ENCODE measurements at regions not wholly inside any gene's neighbourhood (a gene's known extent, or its start where the extent isn't known, plus 50 kb on each side); places are given as distances from the start of the nearest gene placed in this dataset.

GRCh38 chr10:128418819-128419218 is 292.6 kb upstream of the MKI67 start:
- DNase-seq (ENCODE audit: low read depth in 3 of 3, low spot score in 2 of 3), result no peak

GRCh38 chr10:128419466-128420019 is 293.3 kb upstream of the MKI67 start:
- DNase-seq (ENCODE audit: low read depth in 3 of 3, low spot score in 2 of 3), result no peak

DNA sequence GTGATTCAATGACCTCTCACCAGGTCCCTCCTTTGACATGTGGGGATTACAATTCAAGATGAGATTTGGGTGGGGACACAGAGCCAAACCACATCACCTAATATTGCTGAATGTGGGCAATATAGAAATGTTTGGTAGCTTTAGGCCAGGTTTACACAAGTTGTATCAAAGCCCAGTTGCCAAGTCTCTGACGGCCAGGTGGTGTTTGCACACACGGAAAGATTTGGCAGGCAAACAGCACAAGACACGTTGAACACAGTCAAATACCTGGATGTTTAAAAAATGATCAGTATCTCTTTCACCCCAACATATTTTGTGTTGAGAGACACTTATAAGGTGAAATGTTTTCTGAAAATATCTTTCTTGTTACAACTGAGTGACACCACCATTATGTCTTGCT is 294.4 kb upstream of the MKI67 start:
- no peak for DNase-seq (ENCODE audit: low read depth in 3 of 3, low spot score in 2 of 3)

- DNase-seq (ENCODE audit: low read depth in 3 of 3, low spot score in 2 of 3), result no peak
These were observed 295.3 kb upstream of the MKI67 start for GRCh38 chr10:128421371-128422160.

DNA sequence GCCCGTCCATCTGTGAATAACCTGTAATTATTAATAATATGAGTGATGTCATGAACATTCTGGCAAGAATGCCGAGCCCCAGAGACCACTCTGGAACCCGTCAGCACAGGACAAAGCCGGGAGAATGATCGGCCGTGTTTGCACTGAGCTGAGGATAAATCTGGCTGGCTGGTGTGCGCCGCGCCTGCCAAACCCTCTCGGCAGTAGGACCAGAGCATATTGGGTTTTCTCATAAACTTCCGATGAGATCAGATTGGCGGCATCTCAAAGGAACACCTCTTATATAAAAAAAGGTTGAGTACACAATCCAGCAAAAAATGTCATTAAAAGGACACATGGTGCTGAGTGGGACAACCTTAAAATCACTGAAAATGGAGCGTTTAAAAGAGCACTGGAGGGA is 296.0 kb upstream of the MKI67 start:
- no peak for DNase-seq (ENCODE audit: low read depth in 3 of 3, low spot score in 2 of 3)

DNA sequence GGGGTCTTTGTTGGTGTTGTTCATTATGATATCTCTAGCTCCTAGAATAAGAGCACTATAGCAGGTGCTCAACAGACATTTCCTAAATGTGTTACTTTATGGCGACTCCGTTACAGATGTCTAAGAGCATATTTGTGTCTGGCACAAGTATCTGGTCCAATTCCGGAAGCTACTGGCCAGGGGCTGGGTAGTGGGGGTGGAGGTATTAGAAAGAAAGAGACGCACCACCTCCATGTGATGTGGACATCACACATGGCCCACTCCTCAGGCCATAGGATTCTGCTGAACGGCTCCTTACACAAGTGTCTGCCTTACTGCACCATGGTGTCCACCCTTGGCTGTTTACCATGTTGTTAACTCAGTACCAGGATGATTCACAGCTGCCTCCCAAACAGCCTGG is 296.8 kb upstream of the MKI67 start:
- no peak for DNase-seq (ENCODE audit: low read depth in 3 of 3, low spot score in 2 of 3)

DNA sequence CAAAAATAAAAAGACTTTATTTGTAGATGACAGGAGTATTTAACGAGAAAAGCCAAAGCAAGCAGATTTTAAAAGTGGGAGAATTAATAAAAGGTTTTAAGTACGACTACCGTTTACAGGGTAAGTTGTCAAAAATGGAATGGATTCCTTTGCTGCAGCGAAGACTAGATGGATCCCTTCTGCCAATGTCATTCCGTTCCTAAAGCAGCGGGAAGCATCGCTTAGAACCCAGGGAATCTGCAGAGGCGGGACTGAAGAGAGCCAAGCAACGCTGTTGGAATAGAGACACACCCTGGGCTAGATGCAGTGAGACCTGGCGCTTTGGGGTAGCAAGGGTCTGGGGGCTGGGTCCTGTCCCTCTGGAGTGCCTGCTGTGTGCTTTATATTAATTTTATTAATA is 303.1 kb upstream of the MKI67 start:
- no peak for DNase-seq (ENCODE audit: low read depth in 3 of 3, low spot score in 2 of 3)

DNA sequence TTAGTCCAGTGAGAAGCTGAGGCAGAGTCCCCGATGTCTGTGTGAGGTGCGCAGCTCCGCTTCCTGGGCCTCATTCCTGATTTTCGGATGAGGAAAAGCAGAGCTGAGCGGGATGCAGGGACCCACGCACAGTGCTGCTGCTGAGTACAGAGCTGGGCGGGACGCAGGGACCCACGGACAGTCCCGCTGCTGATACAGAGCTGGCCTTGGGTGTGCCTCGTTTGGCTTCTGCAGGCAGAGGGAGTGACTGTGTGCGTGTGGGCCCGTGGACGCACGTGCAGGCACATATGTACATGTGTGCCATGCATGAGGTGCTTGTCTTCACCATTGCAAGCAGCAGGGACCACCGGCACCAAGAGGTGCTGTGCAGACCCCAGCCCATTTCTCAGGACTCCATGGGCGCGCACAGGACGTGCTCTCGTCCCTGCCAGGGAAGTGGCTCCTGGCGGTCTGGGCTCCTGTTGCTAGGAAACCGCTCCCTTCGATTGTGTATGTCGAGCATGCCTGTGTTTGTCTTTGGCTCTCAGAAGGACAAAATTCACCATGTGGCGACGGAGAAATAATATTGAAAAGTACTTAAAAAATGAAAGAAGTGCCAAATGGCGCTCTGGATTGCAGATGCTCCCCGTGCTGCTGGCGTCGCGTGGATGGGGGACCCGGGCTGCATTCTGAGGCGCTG is 303.8 kb upstream of the MKI67 start:
- no peak for DNase-seq (ENCODE audit: low read depth in 3 of 3, low spot score in 2 of 3)

GRCh38 chr10:128431083-128431482 is 304.9 kb upstream of the MKI67 start:
- no peak for DNase-seq (ENCODE audit: low read depth in 3 of 3, low spot score in 2 of 3)

- no peak for DNase-seq (ENCODE audit: low read depth in 3 of 3, low spot score in 2 of 3)
These were observed 305.3 kb upstream of the MKI67 start for GRCh38 chr10:128431506-128431905.

- DNase-seq (ENCODE audit: low read depth in 3 of 3, low spot score in 2 of 3), result no peak
These were observed 305.8 kb upstream of the MKI67 start for GRCh38 chr10:128432011-128432410.

DNA sequence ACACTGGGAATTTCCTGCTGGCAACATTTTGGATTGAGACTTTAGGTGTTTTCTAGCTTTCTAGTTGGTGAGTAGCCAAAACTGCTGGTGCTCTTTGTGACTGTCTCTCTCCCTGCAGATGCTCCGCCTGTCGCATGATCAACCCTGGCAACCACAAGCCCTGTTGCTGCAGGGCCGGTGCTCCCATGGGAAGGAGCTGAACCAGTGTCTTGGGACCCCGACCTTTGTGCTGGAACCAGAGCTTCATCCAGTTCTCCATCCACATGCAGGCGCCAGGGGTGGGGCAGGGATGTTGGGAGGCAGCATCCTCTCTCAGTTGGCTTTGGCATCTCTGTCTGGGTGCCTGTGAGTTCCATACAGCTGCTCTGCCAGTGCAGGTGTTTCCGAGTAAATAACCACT is 306.2 kb upstream of the MKI67 start:
- no peak for DNase-seq (ENCODE audit: low read depth in 3 of 3, low spot score in 2 of 3)

DNA sequence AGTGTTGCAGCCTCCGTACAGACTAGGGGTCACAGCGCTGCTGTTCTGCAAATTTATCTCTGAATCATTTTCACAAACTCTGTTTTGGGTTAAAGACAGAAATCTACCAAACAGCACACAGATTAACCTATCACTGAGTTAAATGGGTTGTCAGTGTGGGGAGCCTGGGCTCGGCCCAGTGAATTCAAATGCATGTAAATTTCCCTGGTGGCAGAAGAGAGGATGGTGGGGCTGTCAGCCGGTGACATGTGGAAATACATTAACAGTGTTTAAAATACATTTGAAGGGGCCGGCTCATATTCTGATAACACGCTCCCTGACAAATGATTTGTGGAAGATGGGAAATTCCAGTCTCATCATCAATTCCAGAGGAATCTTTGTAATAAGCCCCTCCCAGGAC is 309.6 kb upstream of the MKI67 start:
- DNase-seq (ENCODE audit: low read depth in 3 of 3, low spot score in 2 of 3), result no peak

DNA sequence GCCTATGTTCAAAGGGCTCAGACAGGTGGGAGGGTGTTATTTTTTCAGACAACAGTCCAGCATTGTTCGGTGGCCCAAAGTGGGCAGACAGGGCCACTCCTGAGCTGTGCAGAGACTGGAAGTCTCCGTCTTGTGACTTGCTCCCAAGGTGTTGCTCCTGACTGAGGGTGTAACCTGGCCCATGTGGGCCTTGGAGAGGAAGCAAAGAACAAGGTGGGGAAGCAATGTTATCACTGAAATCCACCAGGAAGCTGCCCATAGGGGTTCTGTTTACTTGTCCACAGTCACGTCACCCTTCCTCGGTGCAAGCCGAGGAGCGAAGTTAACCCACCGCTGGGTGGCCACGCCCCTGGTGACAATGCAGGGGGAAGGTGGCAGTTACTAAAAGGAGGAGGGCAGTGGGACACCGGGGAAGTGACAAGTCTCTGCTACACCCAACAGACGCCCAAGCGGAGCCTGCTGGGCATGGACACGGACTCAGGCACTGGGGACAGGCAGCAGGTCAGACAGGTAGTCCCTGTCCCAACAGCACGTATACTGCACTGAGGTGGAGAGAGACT is 311.6 kb upstream of the MKI67 start:
- DNase-seq (ENCODE audit: low read depth in 3 of 3, low spot score in 2 of 3), result no peak

GRCh38 chr10:128438417-128439063 is 312.3 kb upstream of the MKI67 start:
- DNase-seq (ENCODE audit: low read depth in 3 of 3, low spot score in 2 of 3), result no peak

DNA sequence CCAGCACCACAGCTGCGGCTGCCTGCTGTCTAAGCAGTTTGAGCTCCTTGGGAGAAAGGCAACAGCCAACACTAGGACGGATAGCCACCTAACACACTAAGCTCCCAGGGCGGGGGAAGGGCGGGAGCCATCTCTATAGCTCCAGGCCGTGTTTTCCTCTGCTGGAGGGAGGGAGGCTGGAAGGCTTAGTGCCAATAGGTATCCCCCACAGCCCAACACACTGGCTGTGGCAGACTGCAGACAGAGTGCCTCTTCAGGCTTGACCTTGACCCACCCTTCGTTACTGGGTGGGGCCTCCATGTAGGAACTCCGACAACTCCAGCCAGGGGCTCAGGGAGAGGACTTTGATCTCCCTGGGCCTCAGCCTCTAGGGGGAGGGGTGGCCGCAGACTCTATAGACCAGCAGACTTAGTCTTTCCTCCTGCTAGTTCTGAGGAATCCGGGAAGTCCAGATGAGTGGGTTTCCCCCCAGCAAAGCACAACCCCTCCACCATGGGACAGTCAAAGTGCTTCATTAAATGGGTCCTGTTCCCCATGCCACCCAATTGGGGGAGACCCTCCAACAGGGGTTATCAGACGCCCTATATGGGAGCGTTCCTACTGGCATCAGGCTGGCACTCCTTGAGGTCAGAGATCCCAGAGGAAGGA is 314.4 kb upstream of the MKI67 start:
- no peak for DNase-seq (ENCODE audit: low read depth in 3 of 3, low spot score in 2 of 3)

DNA sequence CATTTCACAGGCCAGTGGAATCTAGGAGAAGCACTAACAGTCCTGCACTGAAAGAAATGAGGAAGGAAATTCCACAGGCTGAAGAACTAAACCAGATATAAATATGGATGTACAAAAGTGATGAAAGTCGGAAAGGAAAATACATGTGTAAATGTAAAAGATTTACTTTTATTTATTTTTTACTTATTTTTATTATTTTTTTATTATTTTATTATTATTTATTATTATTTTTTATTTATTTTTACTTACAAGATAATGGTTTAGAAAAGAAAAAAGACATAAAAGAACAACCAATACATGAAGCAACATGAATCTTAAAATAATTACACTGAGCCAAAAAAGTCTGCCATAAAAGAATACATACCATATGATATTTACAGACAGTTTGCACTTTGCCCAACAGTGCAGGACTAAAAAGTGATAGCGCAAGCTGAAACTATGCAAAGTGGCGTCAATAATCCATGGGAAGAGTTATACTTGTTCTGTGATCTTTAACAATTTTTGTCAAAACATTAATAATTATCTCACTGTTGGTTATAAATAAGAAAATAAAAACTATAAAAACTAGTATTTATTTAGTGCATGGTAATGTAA is 317.8 kb upstream of the MKI67 start:
- DNase-seq (ENCODE audit: low read depth in 3 of 3, low spot score in 2 of 3), result no peak

GRCh38 chr10:128448796-128449195 is 322.6 kb upstream of the MKI67 start:
- DNase-seq (ENCODE audit: low read depth in 3 of 3, low spot score in 2 of 3), result no peak

DNA sequence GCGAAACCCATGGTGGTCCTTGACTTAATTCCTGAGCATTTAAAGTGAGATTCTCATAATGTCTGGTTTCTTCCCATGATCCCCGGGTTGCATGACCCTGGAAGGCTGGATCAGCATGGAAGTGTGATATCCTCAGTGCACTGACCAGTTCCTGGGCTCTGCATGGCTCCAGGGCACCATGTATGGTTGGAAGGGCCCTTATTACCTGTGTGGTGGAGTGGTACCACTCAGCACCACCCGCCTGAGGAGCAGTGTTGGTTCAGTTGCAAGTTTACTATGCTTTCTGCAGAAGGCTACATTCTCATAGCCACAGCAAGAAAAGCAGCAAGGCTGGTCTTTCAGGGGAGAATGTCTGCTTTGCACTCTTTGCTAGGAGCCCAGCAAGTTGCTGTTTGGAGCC is 325.7 kb upstream of the MKI67 start:
- no peak for DNase-seq (ENCODE audit: low read depth in 3 of 3, low spot score in 2 of 3)

GRCh38 chr10:128456271-128456670 is 330.0 kb upstream of the MKI67 start:
- no peak for DNase-seq (ENCODE audit: low read depth in 3 of 3, low spot score in 2 of 3)

Measured in right renal cortex interstitium (tissue), 3 donors.